ENCODE measurements at regions not wholly inside any gene's neighbourhood (a gene's known extent, or its start where the extent isn't known, plus 50 kb on each side); places are given as distances from the start of the nearest gene placed in this dataset.

GRCh38 chr12:114213055-114213581 is 192.8 kb downstream of the TBX5 start:
- Histone ChIP-seq H3K18ac (ENCODE audit: low read length) (no peak overlapping the region), H3K36me3 (replicated peaks in 1 of 2; ENCODE audit: control insufficient read depth in 2 of 2, insufficient read depth in 2 of 2, low read length in 2 of 2) (no peaks in the 10 kb centered on the region), H3K4me1 (ENCODE audit: control insufficient read depth in 2 of 2, insufficient read depth in 1 of 2, low read depth in 1 of 2, low read length in 2 of 2) (peaks cover 0 to 2% of the 10 kb centered on the region in 2 donors), H3K9me3 (replicated peaks in 1 of 2; ENCODE audit: control insufficient read depth in 2 of 2, insufficient read depth in 1 of 2, low read depth in 1 of 2, low read length in 2 of 2) (no peaks in the 10 kb centered on the region), H2BK12ac (ENCODE audit: low read length) (no peak overlapping the region), H2AFZ (ENCODE audit: low read length) (no peak overlapping the region), H4K91ac (ENCODE audit: low read depth, low read length, poor library complexity) (no peak overlapping the region), H3K14ac (ENCODE audit: low read length) (no peak overlapping the region), H3K4me3 (ENCODE audit: low read length in 2 of 2) (no peak overlapping the region), H2BK15ac (ENCODE audit: low read length) (no peak overlapping the region), H4K8ac (ENCODE audit: low read depth, low read length) (no peak overlapping the region), H3K9ac (ENCODE audit: low read depth, low read length, poor library complexity) (no peak overlapping the region), H3K27ac (replicated peaks; ENCODE audit: low read length) (no peak overlapping the region), H2BK120ac (ENCODE audit: low read depth, low read length) (no peak overlapping the region), H2BK5ac (ENCODE audit: low read length) (no peak overlapping the region), H3K79me1 (ENCODE audit: low read depth, low read length) (no peaks in the 10 kb centered on the region), H3K4me2 (ENCODE audit: insufficient read depth, low read length, poor library complexity, severe bottlenecking) (no peak overlapping the region), H3K23ac (ENCODE audit: low read depth, low read length, poor library complexity) (no peak overlapping the region), H3K4ac (ENCODE audit: low read length) (no peak overlapping the region), H2AK5ac (ENCODE audit: low read depth, low read length) (no peak overlapping the region), H3K27me3 (ENCODE audit: control insufficient read depth in 3 of 3, insufficient read depth in 3 of 3, low read depth in 1 of 3, low read length in 3 of 3) (no peaks in the 10 kb centered on the region)
- DNase-seq (ENCODE audit: low spot score): no peak
- WGBS, 2 donors (ENCODE audit: extremely low coverage in 2 of 2, insufficient read length in 2 of 2, insufficient replicate concordance in 1 of 2): no CpG with 5 or more reads among the region's 2 CpGs

GRCh38 chr12:114209861-114210260 is 196.1 kb downstream of the TBX5 start:
- Histone ChIP-seq H2AK5ac (ENCODE audit: low read depth, low read length) (no peak overlapping the region), H3K9me3 (replicated peaks in 1 of 2; ENCODE audit: control insufficient read depth in 2 of 2, insufficient read depth in 1 of 2, low read depth in 1 of 2, low read length in 2 of 2) (no peaks in the 10 kb centered on the region)
- no CpG with 5 or more reads among the region's 3 CpGs for WGBS, 2 donors (ENCODE audit: extremely low coverage in 2 of 2, insufficient read length in 2 of 2, insufficient replicate concordance in 1 of 2)

GRCh38 chr12:114206525-114206924 is 199.4 kb downstream of the TBX5 start:
- Histone ChIP-seq H3K4me1 (ENCODE audit: control insufficient read depth in 2 of 2, insufficient read depth in 1 of 2, low read depth in 1 of 2, low read length in 2 of 2) (peaks cover 0 to 3% of the 10 kb centered on the region in 2 donors), H3K4ac (ENCODE audit: low read length) (no peak overlapping the region)

More at GRCh38 chr12:114209861-114210260, 196.1 kb downstream of the TBX5 start:
- no peak overlapping the region for H3K27ac ChIP-seq (replicated peaks; ENCODE audit: low read length)
- no peak overlapping the region for H3K4me2 ChIP-seq (ENCODE audit: insufficient read depth, low read length, poor library complexity, severe bottlenecking)
- H3K4me3 ChIP-seq (ENCODE audit: low read length in 2 of 2): no peak overlapping the region
- H3K79me1 ChIP-seq (ENCODE audit: low read depth, low read length): no peaks in the 10 kb centered on the region
- no peak overlapping the region for H3K23ac ChIP-seq (ENCODE audit: low read depth, low read length, poor library complexity)
- H2BK120ac ChIP-seq (ENCODE audit: low read depth, low read length): no peak overlapping the region
- no peak overlapping the region for H3K9ac ChIP-seq (ENCODE audit: low read depth, low read length, poor library complexity)
- no peaks in the 10 kb centered on the region for H3K27me3 ChIP-seq (ENCODE audit: control insufficient read depth in 3 of 3, insufficient read depth in 3 of 3, low read depth in 1 of 3, low read length in 3 of 3)
- H2BK12ac ChIP-seq (ENCODE audit: low read length): no peak overlapping the region
- no peak overlapping the region for H4K91ac ChIP-seq (ENCODE audit: low read depth, low read length, poor library complexity)
- no peak for DNase-seq (ENCODE audit: low spot score)
- H3K18ac ChIP-seq (ENCODE audit: low read length): no peak overlapping the region
- no peak overlapping the region for H4K8ac ChIP-seq (ENCODE audit: low read depth, low read length)
- no peak overlapping the region for H2BK5ac ChIP-seq (ENCODE audit: low read length)
- H2BK15ac ChIP-seq (ENCODE audit: low read length): no peak overlapping the region
- no peak overlapping the region for H2AFZ ChIP-seq (ENCODE audit: low read length)
- no peak overlapping the region for H3K4ac ChIP-seq (ENCODE audit: low read length)
- peaks cover 0 to 3% of the 10 kb centered on the region in 2 donors for H3K4me1 ChIP-seq (ENCODE audit: control insufficient read depth in 2 of 2, insufficient read depth in 1 of 2, low read depth in 1 of 2, low read length in 2 of 2)
- no peak overlapping the region for H3K14ac ChIP-seq (ENCODE audit: low read length)
- no peaks in the 10 kb centered on the region for H3K36me3 ChIP-seq (replicated peaks in 1 of 2; ENCODE audit: control insufficient read depth in 2 of 2, insufficient read depth in 2 of 2, low read length in 2 of 2)

GRCh38 chr12:114201794-114202193 is 204.2 kb downstream of the TBX5 start:
- no peak overlapping the region for H2BK120ac ChIP-seq (ENCODE audit: low read depth, low read length)

More at GRCh38 chr12:114206525-114206924, 199.4 kb downstream of the TBX5 start:
- Histone ChIP-seq H4K8ac (ENCODE audit: low read depth, low read length) (no peak overlapping the region), H3K9ac (ENCODE audit: low read depth, low read length, poor library complexity) (no peak overlapping the region), H3K27ac (replicated peaks; ENCODE audit: low read length) (no peak overlapping the region), H3K4me3 (ENCODE audit: low read length in 2 of 2) (no peak overlapping the region), H2AFZ (ENCODE audit: low read length) (no peak overlapping the region), H2BK12ac (ENCODE audit: low read length) (no peak overlapping the region), H3K23ac (ENCODE audit: low read depth, low read length, poor library complexity) (no peak overlapping the region), H4K91ac (ENCODE audit: low read depth, low read length, poor library complexity) (no peak overlapping the region), H2BK120ac (ENCODE audit: low read depth, low read length) (no peak overlapping the region), H3K4me2 (ENCODE audit: insufficient read depth, low read length, poor library complexity, severe bottlenecking) (no peak overlapping the region), H2BK15ac (ENCODE audit: low read length) (no peak overlapping the region), H3K9me3 (replicated peaks in 1 of 2; ENCODE audit: control insufficient read depth in 2 of 2, insufficient read depth in 1 of 2, low read depth in 1 of 2, low read length in 2 of 2) (no peaks in the 10 kb centered on the region), H3K36me3 (replicated peaks in 1 of 2; ENCODE audit: control insufficient read depth in 2 of 2, insufficient read depth in 2 of 2, low read length in 2 of 2) (no peaks in the 10 kb centered on the region), H3K79me1 (ENCODE audit: low read depth, low read length) (no peaks in the 10 kb centered on the region), H3K27me3 (ENCODE audit: control insufficient read depth in 3 of 3, insufficient read depth in 3 of 3, low read depth in 1 of 3, low read length in 3 of 3) (no peaks in the 10 kb centered on the region), H3K14ac (ENCODE audit: low read length) (no peak overlapping the region), H3K18ac (ENCODE audit: low read length) (no peak overlapping the region), H2AK5ac (ENCODE audit: low read depth, low read length) (no peak overlapping the region), H2BK5ac (ENCODE audit: low read length) (no peak overlapping the region)
- no peak for DNase-seq (ENCODE audit: low spot score)

More at GRCh38 chr12:114201794-114202193, 204.2 kb downstream of the TBX5 start:
- no peak overlapping the region for H3K4ac ChIP-seq (ENCODE audit: low read length)
- no peaks in the 10 kb centered on the region for H3K36me3 ChIP-seq (replicated peaks in 1 of 2; ENCODE audit: control insufficient read depth in 2 of 2, insufficient read depth in 2 of 2, low read length in 2 of 2)
- H3K4me2 ChIP-seq (ENCODE audit: insufficient read depth, low read length, poor library complexity, severe bottlenecking): no peak overlapping the region
- H3K27ac ChIP-seq (replicated peaks; ENCODE audit: low read length): no peak overlapping the region
- no peak overlapping the region for H2BK5ac ChIP-seq (ENCODE audit: low read length)
- no peaks in the 10 kb centered on the region for H3K4me1 ChIP-seq (ENCODE audit: control insufficient read depth in 2 of 2, insufficient read depth in 1 of 2, low read depth in 1 of 2, low read length in 2 of 2)
- H3K9me3 ChIP-seq (replicated peaks in 1 of 2; ENCODE audit: control insufficient read depth in 2 of 2, insufficient read depth in 1 of 2, low read depth in 1 of 2, low read length in 2 of 2): no peaks in the 10 kb centered on the region
- DNase-seq (ENCODE audit: low spot score): no peak
- H3K9ac ChIP-seq (ENCODE audit: low read depth, low read length, poor library complexity): no peak overlapping the region
- no peak overlapping the region for H3K23ac ChIP-seq (ENCODE audit: low read depth, low read length, poor library complexity)
- H3K14ac ChIP-seq (ENCODE audit: low read length): no peak overlapping the region
- H2BK12ac ChIP-seq (ENCODE audit: low read length): no peak overlapping the region
- H3K4me3 ChIP-seq (ENCODE audit: low read length in 2 of 2): no peak overlapping the region
- WGBS, 2 donors (ENCODE audit: extremely low coverage in 2 of 2, insufficient read length in 2 of 2, insufficient replicate concordance in 1 of 2): no CpG with 5 or more reads among the region's 2 CpGs
- H3K79me1 ChIP-seq (ENCODE audit: low read depth, low read length): no peaks in the 10 kb centered on the region
- no peak overlapping the region for H4K91ac ChIP-seq (ENCODE audit: low read depth, low read length, poor library complexity)
- no peak overlapping the region for H2AK5ac ChIP-seq (ENCODE audit: low read depth, low read length)
- H4K8ac ChIP-seq (ENCODE audit: low read depth, low read length): no peak overlapping the region
- H2BK15ac ChIP-seq (ENCODE audit: low read length): no peak overlapping the region
- no peak overlapping the region for H3K18ac ChIP-seq (ENCODE audit: low read length)
- no peak overlapping the region for H2AFZ ChIP-seq (ENCODE audit: low read length)
- no peaks in the 10 kb centered on the region for H3K27me3 ChIP-seq (ENCODE audit: control insufficient read depth in 3 of 3, insufficient read depth in 3 of 3, low read depth in 1 of 3, low read length in 3 of 3)
